Epithelial cell of esophagus (primary cell): ENCODE measurements at regions not wholly inside any gene's neighbourhood (a gene's known extent, or its start where the extent isn't known, plus 50 kb on each side); places are given as distances from the start of the nearest gene placed in this dataset.
"Not testable (repeated sequence)": the region's sequence is repeated elsewhere in the genome, so short reads cannot be mapped to it uniquely, and the experiment has no call there.

Experiments
- DNase-seq: peaks from one replicate; pipeline ENCODE4 v3.0.0; 2010; ENCODE audit warnings: low read depth
- H3K4me3 ChIP-seq: 2 replicates; pipeline ENCODE4 v1.5.1; 2011; ENCODE audit warnings: mild to moderate bottlenecking, low read length, control low read depth
- CTCF ChIP-seq: IDR thresholded peaks from 2 replicates; pipeline ENCODE4 v1.5.1; 2011; ENCODE audit warnings: low read depth, mild to moderate bottlenecking, low read length, control low read depth, inconsistent platforms; ENCODE audit not compliant: insufficient read depth; ENCODE audit errors: missing control alignments

DNA sequence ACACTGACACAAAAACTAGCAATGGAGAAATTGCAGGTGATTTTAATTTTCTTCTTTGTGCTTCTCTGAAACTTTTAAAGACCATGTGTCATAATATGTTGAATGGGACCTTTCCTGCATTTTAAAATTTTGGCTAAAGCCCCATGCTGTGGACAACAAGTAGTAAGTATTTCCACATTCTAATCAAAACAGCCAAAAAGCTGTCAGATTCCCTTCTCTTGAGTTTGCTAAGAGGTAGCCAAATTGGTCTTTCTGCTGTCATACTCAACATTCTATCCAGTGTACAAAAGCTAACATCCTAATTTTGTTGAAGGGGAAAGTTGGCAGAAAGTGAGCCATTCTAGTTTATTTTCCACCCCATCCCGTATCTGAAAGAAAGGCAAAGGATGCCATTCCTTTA is 447.6 kb downstream of the TFEC start:
- H3K4me3 ChIP-seq = no peak overlapping the region
- DNase-seq = no peak
- TF ChIP-seq CTCF = no peak

GRCh38 chr7:115578576-115578975 is 452.0 kb downstream of the TFEC start:
- no peak for DNase-seq
- TF ChIP-seq CTCF = no peak
- no peak overlapping the region for H3K4me3 ChIP-seq

DNA sequence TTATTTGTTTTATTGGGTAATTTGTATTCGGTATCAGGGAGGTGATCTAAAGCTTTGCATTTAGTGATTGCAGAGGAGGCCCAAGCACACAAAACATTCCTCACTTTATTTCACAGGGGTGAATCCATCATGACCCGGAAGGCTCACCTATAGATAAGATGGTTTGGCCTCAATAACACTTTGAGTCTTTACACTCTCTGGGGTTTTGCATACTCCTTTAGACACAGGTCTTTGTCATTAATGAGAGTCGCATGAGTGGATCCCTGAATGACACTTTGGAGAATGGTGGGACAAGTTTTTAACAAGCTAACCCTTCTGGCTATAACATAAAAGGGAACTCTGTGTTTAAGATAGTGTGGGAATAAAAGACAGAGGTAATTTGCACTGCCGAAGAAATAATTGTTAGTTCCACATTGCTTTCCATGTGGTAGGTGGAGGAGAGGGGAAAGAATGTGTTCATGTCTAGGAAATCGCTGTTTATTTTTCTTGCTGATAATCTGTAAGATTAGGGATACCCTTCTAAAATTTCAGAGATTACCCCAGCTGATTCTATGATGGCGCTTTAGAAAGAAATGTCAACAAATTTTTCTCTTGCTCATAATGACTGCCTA is 455.8 kb downstream of the TFEC start:
- DNase-seq = no peak
- TF ChIP-seq CTCF = no peak
- H3K4me3 ChIP-seq = no peak overlapping the region

DNA sequence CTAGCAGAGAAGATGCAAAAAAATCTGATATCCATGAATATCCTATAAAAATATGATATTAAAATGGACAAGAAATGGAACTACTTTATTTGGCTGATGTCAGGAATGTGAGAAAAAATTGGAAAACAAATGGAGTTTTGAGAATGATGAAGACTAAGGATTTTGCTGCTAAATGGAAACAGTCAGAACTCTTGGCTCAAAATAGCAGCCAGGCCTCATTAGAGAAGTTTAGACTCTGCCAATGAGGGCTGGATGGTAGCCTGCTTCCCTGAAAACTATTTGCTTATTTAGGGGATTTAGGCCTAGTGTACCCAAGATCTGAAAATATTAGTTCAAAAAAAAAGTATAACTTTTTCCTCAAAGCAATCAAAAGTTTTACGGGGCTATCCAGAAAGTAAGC is 458.5 kb downstream of the TFEC start:
- no peak overlapping the region for H3K4me3 ChIP-seq
- TF ChIP-seq CTCF = no peak
- DNase-seq = no peak

GRCh38 chr7:115561335-115562110 is 469.0 kb downstream of the TFEC start:
- DNase-seq = no peak
- no peak overlapping the region for H3K4me3 ChIP-seq
- no peak for TF ChIP-seq CTCF

GRCh38 chr7:115559877-115560276 is 470.7 kb downstream of the TFEC start:
- no peak for TF ChIP-seq CTCF
- no peak for DNase-seq
- H3K4me3 ChIP-seq = no peak overlapping the region

- H3K4me3 ChIP-seq = no peak overlapping the region
- no peak for TF ChIP-seq CTCF
- no peak for DNase-seq
Measured at GRCh38 chr7:115558161-115558560, 472.4 kb downstream of the TFEC start.

DNA sequence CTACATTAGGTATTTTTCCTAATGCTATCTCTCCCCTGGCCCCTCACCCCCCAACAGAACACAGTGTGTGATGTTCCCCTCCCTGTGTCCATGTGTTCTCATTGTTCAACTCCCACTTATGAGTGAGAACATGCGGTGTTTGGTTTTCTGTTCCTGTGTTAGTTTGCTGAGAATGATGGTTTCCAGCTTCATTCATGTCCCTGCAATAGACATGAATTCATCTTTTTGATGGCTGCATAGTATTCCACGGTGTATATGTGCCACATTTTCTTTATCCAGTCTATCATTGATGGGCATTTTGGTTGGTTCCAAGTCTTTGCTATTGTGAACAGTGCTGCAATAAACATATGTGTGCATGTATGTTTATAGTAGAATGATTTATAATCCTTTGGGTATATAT is 473.3 kb downstream of the TFEC start:
- not testable (repeated sequence) for DNase-seq, H3K4me3 ChIP-seq
